ENCODE measurements at regions not wholly inside any gene's neighbourhood (a gene's known extent, or its start where the extent isn't known, plus 50 kb on each side); places are given as distances from the start of the nearest gene placed in this dataset.

- DNase-seq (ENCODE audit: low read depth), result no peak
Observed at GRCh38 chr1:72649991-72650390, 367.7 kb upstream of the NEGR1 start.

GRCh38 chr1:72649211-72649888 lies 367.0 kb upstream of the NEGR1 start:
- no peak for DNase-seq (ENCODE audit: low read depth)

- no peak for DNase-seq (ENCODE audit: low read depth)
Observed at GRCh38 chr1:72648465-72648864, 366.1 kb upstream of the NEGR1 start.

GRCh38 chr1:72643142-72643541 lies 360.8 kb upstream of the NEGR1 start:
- no peak for DNase-seq (ENCODE audit: low read depth)

- no peak for DNase-seq (ENCODE audit: low read depth)
Observed at GRCh38 chr1:72637593-72637992, 355.3 kb upstream of the NEGR1 start.

- DNase-seq (ENCODE audit: low read depth), result no peak
Observed at GRCh38 chr1:72636631-72637030, 354.3 kb upstream of the NEGR1 start.

GRCh38 chr1:72635719-72636118 lies 353.4 kb upstream of the NEGR1 start:
- DNase-seq (ENCODE audit: low read depth), result no peak

GRCh38 chr1:72634946-72635345 lies 352.6 kb upstream of the NEGR1 start:
- DNase-seq (ENCODE audit: low read depth), result no peak

GRCh38 chr1:72631449-72631848 lies 349.1 kb upstream of the NEGR1 start:
- DNase-seq (ENCODE audit: low read depth), result no peak

GRCh38 chr1:72623299-72623708 lies 341.0 kb upstream of the NEGR1 start:
- peak; percentile 15 for DNase-seq (ENCODE audit: low read depth)

- no peak for DNase-seq (ENCODE audit: low read depth)
Observed at GRCh38 chr1:72620453-72620852, 338.1 kb upstream of the NEGR1 start.

GRCh38 chr1:72606216-72606810 lies 324.0 kb upstream of the NEGR1 start:
- DNase-seq (ENCODE audit: low read depth), result no peak

GRCh38 chr1:72601035-72601674 lies 318.8 kb upstream of the NEGR1 start:
- no peak for DNase-seq (ENCODE audit: low read depth)

GRCh38 chr1:72586023-72586685 lies 303.8 kb upstream of the NEGR1 start:
- DNase-seq (ENCODE audit: low read depth), result no peak

GRCh38 chr1:72579629-72580028 lies 297.3 kb upstream of the NEGR1 start:
- no peak for DNase-seq (ENCODE audit: low read depth)

GRCh38 chr1:72570815-72571214 lies 288.5 kb upstream of the NEGR1 start:
- no peak for DNase-seq (ENCODE audit: low read depth)

GRCh38 chr1:72568113-72568512 lies 285.8 kb upstream of the NEGR1 start:
- DNase-seq (ENCODE audit: low read depth), result no peak

- DNase-seq (ENCODE audit: low read depth), result no peak
Observed at GRCh38 chr1:72567521-72567920, 285.2 kb upstream of the NEGR1 start.

GRCh38 chr1:72564749-72565148 lies 282.4 kb upstream of the NEGR1 start:
- no peak for DNase-seq (ENCODE audit: low read depth)

GRCh38 chr1:72557446-72558049 lies 275.2 kb upstream of the NEGR1 start:
- no peak for DNase-seq (ENCODE audit: low read depth)

- DNase-seq (ENCODE audit: low read depth), result no peak
Observed at GRCh38 chr1:72547412-72547811, 265.1 kb upstream of the NEGR1 start.

GRCh38 chr1:72540674-72541073 lies 258.3 kb upstream of the NEGR1 start:
- no peak for DNase-seq (ENCODE audit: low read depth)
